Esophagus muscularis mucosa (tissue), 4 donors: ENCODE measurements at regions not wholly inside any gene's neighbourhood (a gene's known extent, or its start where the extent isn't known, plus 50 kb on each side); places are given as distances from the start of the nearest gene placed in this dataset.

Source experiments
- DNase-seq: peaks from one replicate; pipeline ENCODE4 v3.0.0-alpha.2; 2017; ENCODE audit errors: extremely low spot score
- H3K27ac ChIP-seq, 4 donors: fragments of 200-600 bp; sonication (generic); replicated peaks in 1 of 4; 1 replicate in 3 of 4; 2 replicates in 1 of 4; pipeline ENCODE4 v1.5.1; 2016 to 2019; ENCODE audit warnings: mild to moderate bottlenecking in 1 of 4
- H3K27me3 ChIP-seq, 4 donors: fragments of 200-600 bp; sonication (generic); one replicate each; pipeline versions ENCODE4 v1.5.1 to v1.6.0; 2016 to 2019
- H3K36me3 ChIP-seq, 4 donors: fragments of 200-600 bp; sonication (generic); one replicate each; pipeline ENCODE4 v1.5.1; 2016 to 2019
- H3K4me1 ChIP-seq, 4 donors: fragments of 200-600 bp; sonication (generic); one replicate each; pipeline ENCODE4 v1.5.1; 2016 to 2019
- H3K4me3 ChIP-seq, 4 donors: fragments of 200-600 bp; sonication (generic); 1 replicate in 2 of 4; 2 replicates in 2 of 4; pipeline ENCODE4 v1.5.1; 2016 to 2019; ENCODE audit warnings: mild to moderate bottlenecking in 4 of 4, moderate library complexity in 1 of 4
- H3K9me3 ChIP-seq, 4 donors: fragments of 200-600 bp; sonication (generic); 1 replicate in 3 of 4; 2 replicates in 1 of 4; pipeline ENCODE4 v1.5.1; 2016 to 2019
- CTCF ChIP-seq, 3 experiments: fragments of 200-600 bp in 2 of 3; fragments of 450-650 bp in 1 of 3; sonication (generic) in 2 of 3; IDR thresholded peaks; one replicate each; pipeline ENCODE4 v1.5.1; 2017 to 2019; ENCODE audit warnings: antibody characterized with exemption in 3 of 3, mild to moderate bottlenecking in 2 of 3, moderate library complexity in 1 of 3
- EP300 ChIP-seq: sonication (generic); formaldehyde crosslinking; IDR thresholded peaks from one replicate; pipeline ENCODE4 v1.6.1; 2017; ENCODE audit warnings: antibody characterized with exemption
- POLR2A ChIP-seq: fragments of 450-650 bp; IDR thresholded peaks from one replicate; pipeline ENCODE4 v1.6.1; 2017; ENCODE audit warnings: antibody characterized with exemption, moderate library complexity, mild to moderate bottlenecking, low read depth
- POLR2AphosphoS5 ChIP-seq, 2 donors: sonication (generic); formaldehyde crosslinking; IDR thresholded peaks; one replicate each; pipeline ENCODE4 v1.6.1; 2017; ENCODE audit warnings: antibody characterized with exemption in 2 of 2
- WGBS: methylation state at CpG from one replicate; pipeline ENCODE4 v1.1.5; 2018; 5-methylcytosine and 5-hydroxymethylcytosine counted together
- intact Hi-C: fragments of 100-400 bp; cut with DNase I; formaldehyde crosslinking; loops from one replicate; pipeline ENCODE4 v1.15.1; 2023

GRCh38 chr3:110808630-110809029 is 263.0 kb upstream of the NECTIN3 start:
- Histone ChIP-seq H3K4me3 (no peak overlapping the region), H3K27me3 (no peaks in the 10 kb centered on the region), H3K4me1 (peaks cover 0 to 6% (median 0%) of the 10 kb centered on the region in 4 donors), H3K9me3 (no peaks in the 10 kb centered on the region), H3K27ac (no peak overlapping the region), H3K36me3 (no peaks in the 10 kb centered on the region)
- intact Hi-C loops = no loop called here
- WGBS = 39% methylated on average over 2 of the region's 2 CpGs
- DNase-seq = no peak
- no peak for TF ChIP-seq POLR2A
- no peak for TF ChIP-seq POLR2AphosphoS5 (IDR thresholded peaks at IDR 0.05)

DNA sequence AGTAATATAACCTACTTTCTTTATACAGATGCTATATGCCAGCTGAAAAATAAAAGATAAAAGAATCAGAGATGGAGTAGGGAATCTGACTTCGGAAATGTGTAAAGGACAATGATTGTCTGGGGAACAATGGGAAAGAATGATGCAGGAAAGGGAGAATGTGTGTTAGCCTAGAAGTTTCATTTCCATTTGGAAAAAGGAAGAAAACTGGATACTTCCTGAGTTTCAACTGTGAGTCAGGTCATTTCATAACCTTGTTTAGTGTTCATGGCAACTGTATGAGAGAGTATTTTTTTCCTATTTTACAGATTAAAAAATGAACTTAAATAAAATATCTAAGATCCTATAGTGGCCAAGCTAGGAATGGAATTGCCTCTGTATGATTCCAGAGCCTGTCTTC is 261.3 kb upstream of the NECTIN3 start:
- H3K36me3 ChIP-seq = no peaks in the 10 kb centered on the region
- intact Hi-C loops = no loop called here
- no peak overlapping the region for H3K4me3 ChIP-seq
- TF ChIP-seq EP300 (no peak), POLR2A (no peak), POLR2AphosphoS5 (IDR thresholded peaks at IDR 0.05) (no peak), CTCF (IDR thresholded peaks at IDR 0.05) (no peak)
- no peak for DNase-seq
- whole genome bisulfite sequencing = 76% methylated on average over 1 of the region's 1 CpG
- peaks cover 0 to 6% (median 0%) of the 10 kb centered on the region in 4 donors for H3K4me1 ChIP-seq
- H3K9me3 ChIP-seq = no peaks in the 10 kb centered on the region
- no peak overlapping the region for H3K27ac ChIP-seq
- H3K27me3 ChIP-seq = no peaks in the 10 kb centered on the region

GRCh38 chr3:110811050-110811449 is 260.6 kb upstream of the NECTIN3 start:
- intact Hi-C loops = no loop called here
- H3K27me3 ChIP-seq = no peaks in the 10 kb centered on the region
- peaks cover 0 to 6% (median 0%) of the 10 kb centered on the region in 4 donors for H3K4me1 ChIP-seq
- H3K36me3 ChIP-seq = no peaks in the 10 kb centered on the region
- H3K4me3 ChIP-seq = no peak overlapping the region
- TF ChIP-seq POLR2AphosphoS5 (IDR thresholded peaks at IDR 0.05) (no peak), POLR2A (no peak), CTCF (IDR thresholded peaks at IDR 0.05) (no peak), EP300 (no peak)
- no peak for DNase-seq
- no peak overlapping the region for H3K27ac ChIP-seq
- no peaks in the 10 kb centered on the region for H3K9me3 ChIP-seq

DNA sequence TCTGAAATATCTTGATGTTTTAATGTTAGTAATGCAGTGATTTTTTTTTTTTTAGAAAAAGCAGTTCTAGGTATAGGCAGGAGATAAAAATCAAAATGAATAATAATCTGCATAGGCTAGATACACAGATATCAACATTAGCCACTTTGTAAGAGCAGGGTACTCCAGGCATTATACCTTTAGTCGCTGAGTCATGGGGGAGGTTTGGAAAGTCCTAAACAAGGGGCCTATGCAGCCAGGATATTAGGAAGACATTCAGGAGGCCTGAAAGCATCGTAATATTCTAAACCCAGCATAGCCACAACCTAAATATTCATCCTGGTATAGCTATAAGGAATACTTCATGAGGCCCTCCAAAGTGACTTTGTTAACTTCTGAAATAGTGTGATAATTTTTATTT is 258.1 kb upstream of the NECTIN3 start:
- Histone ChIP-seq H3K27me3 (no peaks in the 10 kb centered on the region), H3K4me1 (no peaks in the 10 kb centered on the region), H3K4me3 (no peak overlapping the region), H3K36me3 (no peaks in the 10 kb centered on the region), H3K27ac (no peak overlapping the region), H3K9me3 (no peaks in the 10 kb centered on the region)
- no peak for DNase-seq
- 96% methylated on average over 2 of the region's 2 CpGs for WGBS
- TF ChIP-seq EP300 (no peak), POLR2AphosphoS5 (IDR thresholded peaks at IDR 0.05) (no peak), CTCF (IDR thresholded peaks at IDR 0.05) (no peak)
- intact Hi-C loops = no loop called here

DNA sequence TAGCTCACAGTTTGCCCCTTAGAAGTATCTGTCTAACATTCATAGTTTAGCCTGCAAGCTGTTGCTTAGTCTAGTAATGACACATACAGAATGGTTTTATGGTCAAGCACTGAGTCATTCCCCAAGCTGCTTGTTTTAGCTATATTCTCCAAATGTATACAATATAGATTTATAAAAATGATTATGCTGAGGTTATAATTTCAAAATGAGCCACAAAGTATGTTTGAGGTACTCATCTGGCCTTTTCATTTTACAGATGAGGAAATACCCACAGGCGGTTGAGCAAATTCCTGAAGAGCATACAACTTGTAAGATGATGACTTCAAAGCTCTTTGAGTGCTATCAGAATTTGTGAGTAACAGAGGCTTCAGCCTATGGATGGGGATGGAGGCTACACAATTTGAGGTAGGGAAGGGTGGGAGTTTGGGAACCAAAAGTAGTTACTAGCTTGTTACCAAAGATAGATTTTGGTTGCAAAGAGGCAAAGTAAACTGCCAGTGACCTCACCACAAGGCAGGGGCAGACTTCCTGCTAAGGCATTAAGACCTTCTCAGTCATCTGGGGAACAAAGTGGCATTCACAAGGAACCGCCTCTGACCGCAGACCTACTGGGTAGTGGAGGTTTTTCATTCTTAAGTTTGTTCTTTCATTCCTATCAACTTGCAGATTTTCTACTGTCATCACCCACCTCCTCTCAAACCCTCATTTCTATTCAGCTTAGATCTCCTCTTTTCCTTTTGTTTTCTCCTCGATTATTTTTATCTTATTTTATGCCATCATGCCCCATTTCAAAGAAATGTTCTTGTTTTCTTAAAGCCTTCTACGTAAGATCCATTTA is 257.2 kb upstream of the NECTIN3 start:
- no peak for TF ChIP-seq CTCF (IDR thresholded peaks at IDR 0.05)
- no peak for TF ChIP-seq EP300
- TF ChIP-seq POLR2A = no peak
- TF ChIP-seq POLR2AphosphoS5 (IDR thresholded peaks at IDR 0.05) = no peak

More for the DNA sequence above, 257.2 kb upstream of the NECTIN3 start:
- no peaks in the 10 kb centered on the region for H3K9me3 ChIP-seq
- H3K4me1 ChIP-seq = no peaks in the 10 kb centered on the region
- intact Hi-C loops = no loop called here
- H3K27ac ChIP-seq = no peak overlapping the region
- no peak for DNase-seq
- H3K4me3 ChIP-seq = no peak overlapping the region
- no peaks in the 10 kb centered on the region for H3K27me3 ChIP-seq
- WGBS = 76% methylated on average over 5 of the region's 5 CpGs
- H3K36me3 ChIP-seq = no peaks in the 10 kb centered on the region
